Coronary artery (tissue), 2 donors: ENCODE measurements at regions not wholly inside any gene's neighbourhood (a gene's known extent, or its start where the extent isn't known, plus 50 kb on each side); places are given as distances from the start of the nearest gene placed in this dataset.
A peak's percentile ranks its signal among the peaks of the same experiment; 100 is the strongest.

Experiments
- DNase-seq: peaks from one replicate; pipeline ENCODE4 v3.0.0-alpha.2; 2017; ENCODE audit warnings: low spot score
- H3K27ac ChIP-seq, 2 donors: fragments of 200-600 bp; sonication (generic); one replicate each; pipeline ENCODE4 v1.5.1; 2016 to 2019
- H3K4me3 ChIP-seq: fragments of 200-600 bp; sonication (generic); 2 replicates; pipeline ENCODE4 v1.5.1; 2016; ENCODE audit warnings: mild to moderate bottlenecking, moderate library complexity
- CTCF ChIP-seq: fragments of 200-600 bp; sonication (generic); IDR thresholded peaks from one replicate; pipeline ENCODE4 v1.5.1; 2019; ENCODE audit warnings: antibody characterized with exemption

GRCh38 chr5:145393426-145393825 is 441.7 kb downstream of the PRELID2 start:
- DNase-seq: no peak
- no peak for TF ChIP-seq CTCF
- Histone ChIP-seq H3K4me3 (no peak overlapping the region), H3K27ac (no peak overlapping the region)

- no peak for TF ChIP-seq CTCF
- DNase-seq: no peak
- H3K4me3 ChIP-seq: no peak overlapping the region
- H3K27ac ChIP-seq: no peak overlapping the region
Observed at GRCh38 chr5:145389047-145389446, 446.1 kb downstream of the PRELID2 start.

DNA sequence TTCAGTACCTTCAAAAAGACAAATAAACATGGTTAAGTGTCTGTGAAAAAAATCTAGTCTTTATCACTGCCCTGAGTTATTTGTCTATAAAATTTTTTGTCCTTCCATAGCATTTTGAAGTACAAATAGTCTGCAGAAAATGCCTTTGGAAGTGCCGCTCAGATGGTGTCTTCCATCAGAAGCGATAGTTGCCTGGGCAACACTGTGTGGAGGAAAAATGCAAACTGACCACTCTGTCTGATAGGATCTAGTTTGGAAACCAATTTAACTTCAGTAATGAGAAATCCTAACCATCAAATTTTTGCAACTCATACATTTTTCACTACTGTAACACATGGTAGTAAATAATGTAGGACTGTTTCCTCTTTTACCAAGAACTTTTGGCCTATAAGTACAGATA is 449.9 kb downstream of the PRELID2 start:
- TF ChIP-seq CTCF: no peak
- Histone ChIP-seq H3K27ac (no peak overlapping the region), H3K4me3 (no peak overlapping the region)
- no peak for DNase-seq

DNA sequence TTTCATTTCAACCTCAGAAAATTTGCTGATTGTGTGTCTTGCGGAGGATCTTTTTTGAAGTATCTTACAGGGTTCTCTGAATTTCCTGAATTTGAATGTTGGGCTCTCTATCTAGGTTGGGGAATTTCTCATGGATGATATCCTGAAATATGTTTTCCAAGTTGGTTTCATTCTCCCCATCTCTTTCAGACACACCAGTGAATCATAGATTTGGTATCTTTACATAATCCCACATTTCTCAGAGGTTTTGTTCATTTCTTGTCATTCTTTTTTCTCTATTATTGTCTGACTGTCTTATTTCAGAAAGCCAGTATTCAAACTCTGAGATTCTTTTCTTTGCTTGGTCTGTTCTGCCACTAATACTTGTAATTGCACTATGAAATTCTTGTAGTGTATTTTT is 456.9 kb downstream of the PRELID2 start:
- TF ChIP-seq CTCF: no peak

GRCh38 chr5:145375521-145375920 is 459.6 kb downstream of the PRELID2 start:
- Histone ChIP-seq H3K4me3 (no peak overlapping the region), H3K27ac (no peak overlapping the region)
- TF ChIP-seq CTCF: no peak
- DNase-seq: no peak

More for the DNA sequence above, 456.9 kb downstream of the PRELID2 start:
- no peak for DNase-seq
- Histone ChIP-seq H3K4me3 (no peak overlapping the region), H3K27ac (no peak overlapping the region)

DNA sequence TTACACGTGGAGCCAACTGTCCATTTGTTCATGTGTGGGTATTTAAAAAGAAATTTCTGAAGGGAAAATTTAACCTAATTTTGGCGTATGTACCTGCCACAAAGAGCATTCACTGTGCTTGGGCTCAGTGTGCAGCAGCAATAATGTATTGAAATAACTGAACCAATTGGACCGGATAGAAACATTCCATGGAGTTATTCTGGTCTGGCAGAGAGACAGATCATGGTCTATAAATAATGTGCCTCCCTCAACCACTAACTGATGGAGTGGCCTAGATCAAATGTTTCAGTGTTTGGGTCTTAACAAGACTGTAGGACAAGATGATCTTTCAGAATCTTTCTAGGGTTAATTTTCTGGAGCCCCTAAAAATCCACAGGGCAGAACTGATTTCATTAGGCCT is 469.7 kb downstream of the PRELID2 start:
- no peak overlapping the region for H3K27ac ChIP-seq
- DNase-seq: no peak
- TF ChIP-seq CTCF: no peak
- H3K4me3 ChIP-seq: no peak overlapping the region

DNA sequence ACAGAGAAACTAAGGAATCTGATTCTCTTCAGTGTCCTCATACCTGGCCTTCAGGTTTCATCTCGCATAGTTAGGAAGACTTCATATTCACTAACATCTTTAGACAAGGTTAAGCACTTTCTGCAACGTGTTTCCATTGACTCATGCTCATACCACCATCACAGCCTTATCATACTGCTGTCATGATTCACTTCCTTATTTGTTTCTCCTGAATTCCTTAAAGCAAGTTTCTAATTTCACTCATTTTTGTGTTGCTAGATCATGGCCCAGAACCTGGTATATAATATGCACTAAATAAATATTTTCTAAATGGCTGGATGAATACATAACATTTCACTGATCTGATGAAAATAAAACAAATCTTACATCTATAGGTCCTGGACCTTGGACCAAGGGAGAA is 472.9 kb downstream of the PRELID2 start:
- no peak for DNase-seq
- no peak overlapping the region for H3K4me3 ChIP-seq
- no peak for TF ChIP-seq CTCF
- peak overlapping the region in 1 of 2 donors; percentile 13 for H3K27ac ChIP-seq
